ENCODE measurements at regions not wholly inside any gene's neighbourhood (a gene's known extent, or its start where the extent isn't known, plus 50 kb on each side); places are given as distances from the start of the nearest gene placed in this dataset.

DNA sequence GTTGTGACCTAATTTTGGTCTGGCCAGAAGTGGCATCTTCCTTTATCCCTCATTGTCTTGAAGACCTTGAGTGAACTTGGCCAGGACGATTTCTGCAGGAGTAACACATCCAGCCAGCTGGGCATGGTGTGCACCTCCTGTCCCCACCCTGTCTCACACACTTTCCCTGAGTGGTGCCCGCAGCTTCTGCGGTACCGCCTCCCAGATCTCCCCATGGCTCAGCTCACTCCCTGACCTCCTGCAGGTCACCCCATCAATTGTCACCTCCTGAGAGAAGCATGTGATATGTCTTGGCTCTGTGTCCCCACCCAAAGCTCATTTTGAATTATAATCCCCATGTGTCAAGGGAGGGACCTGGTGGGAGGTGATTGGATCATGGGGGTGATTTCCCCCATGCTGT, 50.2 kb upstream of the TP53I11 start:
- DNase-seq (ENCODE audit: low read depth), result no peak

GRCh38 chr11:45001466-45002165, 50.9 kb upstream of the TP53I11 start:
- no peak for DNase-seq (ENCODE audit: low read depth)

DNA sequence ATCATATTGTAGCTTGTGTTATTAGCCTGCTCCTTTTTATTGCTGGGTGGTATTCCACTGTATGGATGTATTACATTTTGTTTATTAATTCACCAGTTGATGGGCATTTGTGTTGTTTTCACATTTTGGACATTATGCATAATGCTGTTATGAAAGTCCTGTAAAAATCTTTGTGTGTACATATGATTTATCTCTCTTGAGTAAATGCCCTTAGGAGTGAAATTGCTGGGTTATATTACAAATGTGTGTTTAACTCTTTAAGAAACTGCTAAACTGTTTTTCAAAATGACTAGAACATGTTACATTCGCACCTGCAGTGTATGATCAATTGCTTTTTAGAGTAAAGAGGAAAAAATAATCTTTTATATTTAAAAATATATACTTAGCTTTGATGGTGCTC, 54.4 kb upstream of the TP53I11 start:
- no peak for DNase-seq (ENCODE audit: low read depth)

DNA sequence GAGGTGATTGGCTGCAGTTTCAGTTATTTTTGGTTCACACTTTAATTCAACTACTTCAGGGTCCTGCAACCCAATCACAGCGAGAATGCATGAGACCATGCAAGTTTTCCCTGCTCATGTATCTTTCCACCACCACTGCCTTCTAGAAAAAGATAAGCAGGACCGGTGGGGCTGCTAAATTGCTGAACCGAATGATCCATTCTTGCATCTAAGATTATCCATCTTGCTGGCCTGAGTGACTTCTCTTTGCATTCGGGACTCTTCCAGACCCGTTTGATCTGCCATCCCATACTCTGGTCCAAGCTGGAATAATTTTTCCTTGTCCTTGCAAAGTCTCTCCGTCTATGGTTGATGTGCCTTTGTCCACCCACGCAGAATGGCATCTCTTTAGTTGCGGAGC, 56.3 kb upstream of the TP53I11 start:
- no peak for DNase-seq (ENCODE audit: low read depth)

- DNase-seq (ENCODE audit: low read depth), result peak; percentile 20
Observed at GRCh38 chr11:45015983-45016382, 65.3 kb upstream of the TP53I11 start.

GRCh38 chr11:45016446-45016845, 65.8 kb upstream of the TP53I11 start:
- peak; percentile 78 for DNase-seq (ENCODE audit: low read depth)

DNA sequence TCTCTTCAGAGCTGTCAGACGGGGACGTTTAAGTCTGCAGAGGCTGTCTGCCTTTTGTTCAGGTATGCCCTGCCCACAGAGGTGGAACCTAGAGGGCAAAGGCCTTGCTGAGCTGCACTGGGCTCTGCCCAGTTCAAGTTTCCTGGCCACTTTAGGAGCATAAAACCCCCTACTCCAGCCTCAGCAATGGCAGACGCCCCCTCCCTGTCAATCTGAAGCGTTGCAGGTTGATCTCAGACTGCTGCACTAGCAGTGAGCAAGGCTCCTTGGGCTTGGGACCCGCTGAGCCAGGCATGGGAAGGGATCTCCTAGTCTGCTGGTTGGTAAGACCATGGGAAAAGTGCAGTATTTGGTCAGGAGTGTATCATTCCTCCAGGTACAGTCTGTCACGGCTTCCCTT, 66.6 kb upstream of the TP53I11 start:
- no peak for DNase-seq (ENCODE audit: low read depth)

DNA sequence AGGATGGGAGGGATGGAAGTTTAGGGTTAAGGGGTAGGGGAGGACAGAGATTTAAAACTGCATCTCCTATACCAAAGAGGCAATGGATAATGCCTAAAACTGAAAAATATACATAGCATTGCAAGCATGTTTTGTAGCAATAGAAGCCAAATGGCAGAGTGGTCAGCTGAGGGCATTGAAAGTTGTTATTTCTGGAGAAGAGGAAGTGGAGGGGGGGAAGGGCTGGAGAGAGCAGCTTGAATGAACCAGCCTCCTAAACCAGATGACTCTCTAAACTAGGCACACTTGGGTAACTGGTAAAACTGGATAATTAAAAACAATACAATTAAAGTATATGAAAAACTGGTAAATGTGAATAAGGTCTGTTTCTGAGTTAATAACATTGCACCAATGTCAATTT, 70.3 kb upstream of the TP53I11 start:
- peak; percentile 24 for DNase-seq (ENCODE audit: low read depth)

- DNase-seq (ENCODE audit: low read depth), result peak; percentile 86
Observed at GRCh38 chr11:45021692-45022141, 71.0 kb upstream of the TP53I11 start.

GRCh38 chr11:45022294-45023064, 71.8 kb upstream of the TP53I11 start:
- peak; percentile 89 for DNase-seq (ENCODE audit: low read depth)

- no peak for DNase-seq (ENCODE audit: low read depth)
Observed at GRCh38 chr11:45023065-45023365, 72.3 kb upstream of the TP53I11 start.

- no peak for DNase-seq (ENCODE audit: low read depth)
Observed at GRCh38 chr11:45024316-45024715, 73.6 kb upstream of the TP53I11 start.

GRCh38 chr11:45024846-45025588, 74.3 kb upstream of the TP53I11 start:
- DNase-seq (ENCODE audit: low read depth), result no peak

DNA sequence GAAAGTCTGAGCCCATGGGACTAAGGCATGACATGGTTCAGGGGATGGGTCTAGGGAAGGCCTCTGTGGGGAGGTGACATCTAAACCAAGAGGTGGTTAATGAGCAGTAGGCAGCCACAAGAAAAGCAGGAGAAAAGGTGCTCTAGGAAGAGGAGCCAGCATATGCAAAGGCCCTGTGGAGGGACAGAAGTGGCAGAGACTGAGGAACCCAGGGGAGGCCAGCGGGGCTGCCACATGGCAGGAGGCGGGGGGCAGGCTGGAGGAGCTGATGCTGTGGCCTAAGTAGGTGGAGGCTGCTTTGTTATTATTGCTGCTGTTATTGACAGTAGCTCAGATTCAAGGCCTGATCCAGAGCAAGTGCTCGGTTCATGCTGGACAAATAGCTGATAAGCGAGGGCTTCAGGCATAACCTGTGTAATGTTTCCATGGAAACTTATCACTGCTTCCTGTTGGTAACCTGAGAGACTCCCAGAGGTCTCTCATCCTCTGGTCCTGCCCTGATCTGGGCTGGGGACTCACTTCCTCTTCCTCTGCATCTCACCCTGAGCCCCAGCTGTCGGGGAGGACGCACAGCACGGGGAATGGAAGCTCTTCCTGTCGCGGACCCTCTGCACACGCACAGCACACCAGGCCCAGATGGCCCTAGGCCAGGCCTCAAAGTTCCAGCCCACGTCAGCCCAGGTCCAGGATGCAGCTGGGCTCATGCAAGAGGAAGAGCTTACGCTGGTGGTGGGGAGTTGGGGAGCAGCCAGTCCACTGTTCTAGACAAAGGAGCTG, 75.2 kb upstream of the TP53I11 start:
- peak; percentile 51 for DNase-seq (ENCODE audit: low read depth)

GRCh38 chr11:45026835-45027234, 76.2 kb upstream of the TP53I11 start:
- no peak for DNase-seq (ENCODE audit: low read depth)

DNA sequence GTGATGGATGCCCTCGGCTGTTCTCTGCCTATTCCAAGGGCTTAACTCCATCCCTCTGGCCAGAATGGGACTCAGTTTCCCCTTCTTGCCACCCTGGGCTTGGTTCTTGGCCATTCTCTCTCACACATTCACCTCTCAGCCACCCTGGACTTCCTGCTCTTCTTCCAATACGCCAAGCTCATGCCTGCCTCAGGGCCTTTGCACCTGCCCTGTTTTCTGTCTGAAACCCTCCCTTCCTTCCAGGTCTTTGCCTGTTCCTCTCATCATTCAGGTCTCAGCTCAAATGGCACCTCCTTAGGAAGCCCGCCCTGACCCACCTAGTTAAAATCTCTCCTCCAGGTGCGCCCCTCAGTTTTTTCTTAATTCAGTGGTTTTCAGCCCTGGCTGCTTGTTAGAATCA, 76.6 kb upstream of the TP53I11 start:
- DNase-seq (ENCODE audit: low read depth), result no peak

DNA sequence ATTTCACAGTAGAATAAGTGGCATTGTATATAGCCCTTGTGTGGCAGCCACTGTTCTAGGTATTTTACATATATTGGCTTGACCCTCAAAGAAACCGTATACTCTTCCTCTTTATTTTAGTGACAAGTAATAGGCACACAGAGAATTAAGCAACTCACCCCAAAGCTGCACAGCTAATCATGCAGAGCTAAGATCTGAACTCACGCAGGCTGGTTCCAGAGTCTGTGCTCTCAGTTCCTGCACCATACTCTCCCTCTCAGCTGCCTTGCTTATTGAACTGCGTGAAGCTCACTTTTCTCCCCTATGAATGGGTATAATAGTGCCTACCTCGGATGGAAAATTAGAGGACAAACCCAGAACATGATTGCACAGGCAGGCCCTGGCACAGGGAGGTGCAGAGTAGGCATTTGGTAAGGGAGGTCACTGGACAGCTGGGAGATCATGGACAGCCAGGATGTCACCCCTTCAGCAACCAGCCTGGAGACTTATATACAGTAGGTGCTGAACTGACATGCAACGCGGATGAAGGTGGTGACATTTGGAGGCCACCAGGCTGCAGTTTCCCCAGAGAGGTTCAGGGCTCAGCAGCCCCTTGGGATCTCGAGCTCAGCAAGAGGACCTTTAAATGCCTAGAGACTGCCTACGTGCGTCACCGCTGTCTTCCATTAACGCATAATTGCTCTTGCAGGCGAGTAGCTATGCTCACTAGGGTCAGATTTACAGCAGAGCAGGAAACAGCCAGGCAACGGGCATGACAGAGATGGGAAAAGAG, 78.4 kb upstream of the TP53I11 start:
- DNase-seq (ENCODE audit: low read depth), result no peak

DNA sequence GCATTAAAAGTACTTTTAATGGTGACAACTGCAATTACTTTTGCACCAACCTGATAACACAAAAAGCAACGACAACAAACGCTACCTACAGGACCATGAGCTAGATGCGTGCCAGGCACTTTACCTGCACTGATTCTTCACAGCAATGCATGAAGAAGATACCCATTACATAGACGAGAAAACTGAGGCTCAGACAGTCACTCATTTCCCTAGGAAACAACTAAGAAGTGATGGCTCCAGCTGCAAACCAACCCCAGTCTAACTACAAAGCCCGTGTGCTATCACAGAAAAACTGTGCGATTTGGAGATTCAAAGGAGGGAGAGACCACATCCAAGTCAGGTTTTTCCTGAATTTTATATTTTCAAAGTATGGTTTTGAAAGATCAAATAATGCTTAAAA, 80.1 kb upstream of the TP53I11 start:
- DNase-seq (ENCODE audit: low read depth), result no peak

DNA sequence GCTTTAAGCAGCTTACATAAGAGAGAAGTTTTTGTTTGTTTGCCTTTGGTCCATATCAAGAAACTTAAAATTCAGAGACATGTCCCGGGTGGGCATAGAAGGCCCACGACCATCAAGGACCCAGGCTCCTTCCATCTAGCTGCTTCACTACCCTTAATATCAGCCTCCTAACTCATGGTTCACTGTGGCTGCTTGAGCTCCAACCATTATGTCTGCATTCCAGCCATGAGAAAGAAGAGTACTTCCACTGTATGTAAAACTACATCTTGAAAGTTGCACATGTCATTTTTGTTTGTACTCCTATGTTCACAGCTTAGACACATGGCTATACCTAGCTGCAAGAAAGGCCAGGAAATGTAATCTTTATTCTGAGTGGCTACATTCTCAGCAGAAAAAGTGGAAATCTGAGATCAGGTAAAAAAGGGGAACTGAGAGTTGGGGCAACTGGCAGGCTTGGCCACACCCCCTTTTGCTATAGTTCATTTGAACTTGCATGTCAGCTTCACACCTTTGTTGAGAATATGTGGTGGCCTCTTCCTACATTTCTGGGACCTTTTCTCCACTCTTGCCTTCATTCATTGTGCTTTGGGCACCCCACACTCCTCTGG, 81.3 kb upstream of the TP53I11 start:
- no peak for DNase-seq (ENCODE audit: low read depth)

- DNase-seq (ENCODE audit: low read depth), result no peak
Observed at GRCh38 chr11:45035413-45035812, 84.7 kb upstream of the TP53I11 start.

DNA sequence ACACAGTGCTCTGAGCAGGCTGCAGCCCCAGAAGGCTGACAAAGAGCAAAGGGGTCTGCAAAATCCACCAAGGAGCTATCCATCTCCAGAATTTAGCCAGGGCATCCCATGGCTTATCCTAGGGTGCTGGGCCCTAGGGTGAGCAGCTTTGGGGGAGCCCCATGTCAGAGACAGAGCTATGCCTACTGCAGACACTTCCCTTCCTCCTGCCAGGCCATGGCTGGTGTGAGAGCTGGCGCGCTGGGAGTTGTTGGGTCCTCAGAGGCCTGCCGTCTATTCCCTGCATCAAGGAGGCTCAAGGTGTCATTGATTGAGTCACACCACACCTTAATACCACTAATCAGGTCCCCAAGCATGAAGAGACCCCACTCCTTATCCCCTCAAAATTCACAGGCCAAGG, 85.3 kb upstream of the TP53I11 start:
- DNase-seq (ENCODE audit: low read depth), result no peak
